A549 (cell line): ENCODE measurements at regions not wholly inside any gene's neighbourhood (a gene's known extent, or its start where the extent isn't known, plus 50 kb on each side); places are given as distances from the start of the nearest gene placed in this dataset.

ENCODE experiments used
- CTCF ChIP-seq: fragments of >200 bp; sonication (Bioruptor Twin); formaldehyde crosslinking; IDR thresholded peaks from 3 replicates; pipeline ENCODE4 v1.5.1; 2016
- FOSL2 ChIP-seq, 2 experiments: fragments of 450-650 bp in 1 of 2; fragments of >200 bp in 1 of 2; sonication (Bioruptor Twin) in 1 of 2; formaldehyde crosslinking; IDR thresholded peaks; 2 replicates each; pipeline versions ENCODE4 v1.5.0 to v1.6.1; 2016 to 2020; ENCODE audit warnings: mild to moderate bottlenecking in 1 of 2, moderate library complexity in 1 of 2
- HES2 ChIP-seq: fragments of >200 bp; sonication (Bioruptor Twin); formaldehyde crosslinking; IDR thresholded peaks from 2 replicates; pipeline ENCODE4 v1.6.1; 2016

GRCh38 chr7:28900311-28900710, 57.8 kb downstream of the TRIL start:
- TF ChIP-seq CTCF: no peak
- TF ChIP-seq HES2: no peak
- no peak for TF ChIP-seq FOSL2 (IDR thresholded peaks at IDR 0.05)
- no peak for TF ChIP-seq FOSL2 (CRISPR knock-in tag; IDR thresholded peaks at IDR 0.05)
